NCI-H82 treated with DMSO at 0.1 percent for 48 hours (cell line): ENCODE measurements at regions not wholly inside any gene's neighbourhood (a gene's known extent, or its start where the extent isn't known, plus 50 kb on each side); places are given as distances from the start of the nearest gene placed in this dataset.
A peak's percentile ranks its signal among the peaks of the same experiment; 100 is the strongest.
"Not testable (repeated sequence)": the region's sequence is repeated elsewhere in the genome, so short reads cannot be mapped to it uniquely, and the experiment has no call there.

Source experiments
- DNase-seq: peaks from one replicate; lab custom pipeline; 2025; ENCODE audit not compliant: unreplicated experiment; lab: John Stamatoyannopoulos, UW

DNA sequence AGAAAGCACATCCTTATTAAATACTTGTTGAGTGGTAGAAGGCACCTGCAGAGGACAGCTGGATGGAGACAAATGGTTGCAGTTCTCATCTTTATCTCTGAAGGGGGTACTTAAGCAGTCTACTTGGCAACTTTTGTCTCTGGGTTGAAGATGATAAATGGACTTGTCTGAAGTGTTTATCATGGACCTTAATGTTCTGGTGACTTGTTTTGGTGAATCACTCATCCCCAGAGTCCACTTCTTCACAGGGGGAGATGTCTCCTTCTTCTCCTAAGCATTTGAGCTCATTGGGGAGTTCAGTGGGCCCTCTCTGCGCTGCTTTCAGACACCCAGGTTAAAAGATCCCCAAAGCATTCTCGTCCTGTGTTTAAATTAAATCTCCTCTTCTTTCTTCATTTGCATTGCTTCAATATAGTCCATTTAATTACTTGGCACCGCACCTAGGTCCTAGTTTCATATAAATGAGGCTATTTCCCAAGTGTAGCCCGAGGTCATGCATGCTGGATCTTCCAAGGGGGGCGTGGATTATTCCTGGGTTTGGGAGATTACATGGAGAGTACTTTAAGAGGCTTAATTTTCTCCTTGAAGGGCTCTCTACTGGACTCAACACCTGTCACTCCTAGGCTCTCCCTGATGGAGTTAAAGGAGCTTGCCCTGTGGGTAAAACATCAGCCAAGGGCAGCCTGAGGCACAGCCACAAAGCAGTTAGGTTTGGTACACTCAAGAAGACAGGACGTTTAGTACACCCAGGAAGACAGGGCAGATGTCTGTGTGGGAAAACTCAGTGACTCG is 239.3 kb upstream of the C2CD4B start:
- DNase-seq: peak; percentile 99

DNA sequence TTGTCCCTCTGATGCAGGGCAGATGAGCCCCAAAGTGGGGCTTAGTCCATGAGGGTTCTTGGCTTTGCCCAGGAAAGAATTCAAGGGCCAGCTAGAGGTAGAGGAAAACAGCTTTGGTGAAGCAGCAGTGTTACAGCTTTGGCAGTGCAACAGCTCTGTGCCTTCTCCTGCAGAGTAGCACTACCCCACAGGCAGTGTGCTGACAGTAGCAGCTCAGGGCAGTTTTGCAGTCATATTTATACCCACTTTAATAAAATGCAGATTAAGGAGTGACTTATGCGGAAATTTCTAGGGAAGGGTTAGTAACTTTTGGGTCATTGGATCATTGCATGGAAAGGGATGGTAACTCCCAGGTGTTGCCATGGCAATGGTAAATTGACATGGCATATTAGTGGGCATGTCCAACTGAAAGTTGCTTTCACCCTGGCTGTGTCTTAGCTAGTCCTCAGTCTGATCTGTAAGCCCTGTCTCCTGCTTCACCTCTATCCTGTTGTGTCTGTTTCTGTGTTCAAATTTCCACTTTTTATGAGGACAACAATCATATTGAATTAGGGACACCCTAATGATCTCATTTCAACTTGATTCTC is 241.3 kb upstream of the C2CD4B start:
- DNase-seq: no peak

DNA sequence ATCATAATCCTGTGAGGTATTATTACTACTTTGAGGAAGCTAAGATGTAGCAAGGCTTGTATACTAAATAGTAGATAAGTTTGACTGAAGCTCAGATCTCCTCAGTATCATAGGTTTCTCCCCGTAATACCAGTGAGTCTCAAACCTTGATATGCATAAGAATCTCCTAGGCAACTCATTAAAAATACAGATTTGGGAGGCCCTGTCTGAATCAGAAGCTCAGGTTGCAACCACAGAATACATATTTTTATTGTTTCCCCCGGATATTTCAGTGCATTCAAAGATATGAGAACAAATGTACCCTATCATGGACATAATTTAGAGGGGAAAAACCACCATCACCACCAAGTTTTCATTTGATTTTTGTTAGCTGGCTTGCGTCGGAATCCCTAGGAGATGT is 242.1 kb upstream of the C2CD4B start:
- no peak for DNase-seq

DNA sequence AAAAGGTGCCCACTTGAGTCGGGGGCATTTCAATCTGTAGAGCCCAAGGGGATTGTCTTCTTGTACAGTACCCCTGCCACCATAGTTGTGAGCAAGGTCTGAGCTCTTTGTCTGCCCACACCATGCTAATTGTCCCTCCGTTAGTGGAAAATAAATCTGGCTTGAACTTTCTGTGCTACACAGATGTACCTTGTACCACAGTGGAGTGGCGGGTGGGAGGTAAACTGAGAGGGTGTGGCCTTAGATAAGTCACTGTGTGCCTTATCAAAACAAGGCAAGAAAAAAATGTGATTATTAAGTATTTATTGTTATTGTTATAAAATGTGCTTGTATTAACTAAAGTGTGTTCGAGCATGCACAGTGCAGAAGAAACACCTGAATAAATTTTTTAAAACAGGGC is 242.9 kb upstream of the C2CD4B start:
- no peak for DNase-seq

DNA sequence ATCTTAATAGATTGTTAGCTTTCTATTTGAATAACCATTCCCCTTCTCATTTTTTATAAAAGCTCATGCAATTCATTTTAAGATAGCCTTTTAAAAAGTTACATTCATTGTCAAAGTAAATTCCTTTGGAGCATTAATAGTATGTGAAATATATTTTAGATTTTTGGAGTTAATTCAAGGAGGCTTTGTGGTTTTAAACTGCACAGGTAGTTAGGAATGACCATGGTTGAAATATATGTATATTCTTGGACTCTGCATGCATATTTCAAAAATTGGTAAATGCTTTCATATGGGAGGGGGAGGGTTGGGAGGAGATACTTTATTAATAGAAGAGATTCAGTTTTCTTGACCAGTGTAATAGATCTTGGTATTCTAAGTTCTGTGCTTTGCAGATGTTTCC is 244.4 kb upstream of the C2CD4B start:
- no peak for DNase-seq

DNA sequence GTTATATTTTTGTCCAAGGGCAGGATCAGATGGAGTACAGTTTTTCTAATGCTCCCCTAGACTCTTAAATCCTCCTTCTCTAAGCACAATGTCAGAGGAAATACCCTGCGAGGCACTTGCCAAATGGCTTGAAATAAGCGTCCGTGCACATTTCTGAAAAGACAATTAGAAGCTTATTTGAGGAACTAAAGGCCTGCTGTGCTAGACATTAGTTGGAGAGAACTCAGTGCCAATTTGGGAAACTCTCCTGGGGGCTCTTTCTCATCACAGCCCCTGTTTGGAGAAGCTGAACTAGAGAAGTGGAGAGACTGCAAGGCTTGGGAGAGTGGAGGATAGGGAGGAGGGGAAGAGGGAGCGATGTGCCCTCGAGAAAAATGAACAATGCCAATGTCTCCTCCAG is 247.6 kb upstream of the C2CD4B start:
- no peak for DNase-seq

DNA sequence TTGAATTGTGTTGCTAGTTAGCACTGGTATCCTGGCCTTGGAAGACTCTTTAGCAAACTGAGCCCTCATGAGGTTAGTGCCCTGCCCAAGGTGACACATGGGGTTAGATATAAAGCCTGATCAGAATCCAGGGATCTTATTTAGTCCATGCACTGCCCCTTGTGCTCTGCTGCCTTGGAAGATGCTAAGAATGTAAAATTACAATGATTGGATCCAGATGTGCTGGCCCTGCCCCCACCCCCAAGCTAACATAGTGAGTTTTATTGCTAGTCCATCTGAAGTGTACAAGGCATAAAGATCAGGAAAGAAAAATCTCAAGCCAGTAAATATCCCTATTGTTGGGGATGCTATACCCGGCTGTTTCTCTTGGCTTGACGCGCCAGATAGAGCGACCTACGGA is 248.1 kb upstream of the C2CD4B start:
- DNase-seq: no peak

DNA sequence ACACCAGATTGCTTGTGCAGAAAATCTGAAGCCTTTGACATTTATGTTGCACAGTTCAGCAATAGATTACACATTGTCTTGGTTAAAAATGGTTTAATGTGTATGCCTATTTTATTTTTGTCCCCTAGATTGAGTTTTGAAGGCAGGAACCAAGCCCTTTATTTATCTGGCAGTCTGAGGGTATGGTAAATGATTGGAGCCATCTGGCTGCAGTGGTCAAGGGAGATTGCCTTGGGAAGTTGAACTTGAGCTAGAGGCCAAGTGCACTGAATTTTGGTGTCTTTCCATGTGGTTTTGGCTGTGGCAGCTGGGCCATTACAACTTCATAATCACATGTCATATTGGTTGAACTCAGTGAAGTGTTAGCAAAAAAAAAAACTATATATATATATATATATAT is 248.7 kb upstream of the C2CD4B start:
- DNase-seq: no peak

DNA sequence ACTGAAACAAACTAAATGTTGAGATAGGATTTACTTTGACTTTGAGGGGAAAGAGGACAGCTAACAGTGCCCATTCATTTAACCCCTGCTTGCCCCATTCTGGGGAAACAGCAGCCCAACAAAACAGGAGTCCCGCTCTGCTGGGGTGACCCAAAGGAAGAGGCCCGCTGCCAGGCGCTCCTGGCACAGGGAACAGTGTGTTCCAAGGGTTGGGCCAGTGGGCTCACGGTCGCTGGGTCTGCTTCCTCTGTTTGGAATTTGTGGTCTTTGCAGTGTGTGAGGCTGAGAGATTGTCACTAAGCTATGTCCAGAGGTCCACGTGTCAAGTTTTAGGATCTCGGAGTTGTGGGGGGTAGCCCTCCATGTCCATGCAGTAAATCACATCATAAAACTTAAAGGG is 250.4 kb upstream of the C2CD4B start:
- no peak for DNase-seq

DNA sequence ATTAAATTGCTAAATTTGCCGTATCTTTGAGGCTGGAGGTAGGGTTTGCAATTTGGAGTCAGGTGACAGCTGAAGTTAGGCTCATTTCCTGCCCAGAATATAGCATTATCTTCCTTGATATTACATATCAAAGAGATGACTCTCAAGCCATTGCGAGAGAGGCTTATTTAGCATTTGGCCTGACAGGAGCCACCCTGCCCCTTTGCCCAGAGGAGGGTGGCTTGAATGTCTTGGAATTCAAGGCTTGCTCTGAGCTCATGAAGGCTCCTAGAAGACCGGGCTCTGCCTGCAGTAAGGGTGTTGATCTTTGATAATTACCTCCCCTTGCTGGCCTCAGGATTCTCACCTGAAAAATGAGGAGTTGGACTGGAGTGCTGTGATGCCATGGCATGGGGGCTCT is 251.4 kb upstream of the C2CD4B start:
- DNase-seq: no peak

DNA sequence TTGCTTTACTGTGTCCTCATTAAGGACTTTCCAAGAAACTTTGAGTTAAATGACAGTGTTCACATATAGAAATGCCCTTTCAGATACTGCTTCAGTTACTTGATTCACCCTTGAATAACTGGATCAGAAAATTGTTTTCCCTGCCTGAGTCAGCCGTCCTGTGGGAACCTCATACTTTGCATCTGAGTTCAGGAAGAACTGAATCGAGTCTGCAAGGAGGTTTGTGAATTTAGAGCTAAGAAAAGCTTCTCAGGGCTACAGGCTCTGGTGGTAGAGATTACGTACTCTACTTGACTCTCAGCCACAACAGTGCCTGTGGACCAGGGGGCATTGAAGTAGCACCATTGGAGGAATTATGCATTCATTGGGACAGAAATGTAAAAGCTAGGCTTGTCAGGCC is 252.4 kb upstream of the C2CD4B start:
- DNase-seq: no peak

DNA sequence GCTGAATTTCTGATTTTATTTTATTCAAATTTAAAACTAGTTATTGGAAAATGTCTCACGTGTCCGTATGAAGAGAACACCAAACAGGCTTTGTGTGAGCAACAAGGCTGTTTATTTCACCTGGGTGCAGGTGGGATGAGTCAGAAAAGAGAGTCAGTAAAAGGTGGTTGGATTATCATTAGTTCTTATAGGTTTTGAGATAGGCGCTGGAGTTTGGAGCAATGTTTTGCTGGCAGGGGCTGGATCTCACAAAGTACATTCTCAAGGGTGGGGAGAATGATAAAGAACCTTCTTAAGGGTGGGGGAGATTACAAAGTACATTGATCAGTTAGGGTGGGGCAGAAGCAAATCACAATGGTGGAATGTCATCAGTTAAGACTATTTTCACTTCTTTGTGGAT is 253.4 kb upstream of the C2CD4B start:
- DNase-seq: not testable (repeated sequence)

DNA sequence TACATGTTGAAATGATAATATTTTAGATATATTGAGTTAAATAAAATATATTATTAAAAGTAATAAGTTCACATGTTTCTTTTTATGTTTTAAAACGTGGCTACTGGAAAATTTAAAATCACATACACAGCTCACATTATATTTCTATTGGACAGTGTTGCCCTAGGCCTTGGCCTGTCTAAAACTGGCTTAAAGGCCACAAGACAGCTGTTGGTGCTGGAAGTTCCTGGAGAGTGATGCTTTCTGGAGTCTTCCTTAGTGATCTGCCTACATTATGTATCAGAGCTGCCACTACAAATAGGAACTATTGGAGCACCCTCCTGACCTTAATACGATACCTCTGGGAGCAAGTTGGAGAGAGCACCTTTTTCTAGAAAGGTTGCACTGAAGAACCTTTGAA is 254.1 kb upstream of the C2CD4B start:
- DNase-seq: no peak

DNA sequence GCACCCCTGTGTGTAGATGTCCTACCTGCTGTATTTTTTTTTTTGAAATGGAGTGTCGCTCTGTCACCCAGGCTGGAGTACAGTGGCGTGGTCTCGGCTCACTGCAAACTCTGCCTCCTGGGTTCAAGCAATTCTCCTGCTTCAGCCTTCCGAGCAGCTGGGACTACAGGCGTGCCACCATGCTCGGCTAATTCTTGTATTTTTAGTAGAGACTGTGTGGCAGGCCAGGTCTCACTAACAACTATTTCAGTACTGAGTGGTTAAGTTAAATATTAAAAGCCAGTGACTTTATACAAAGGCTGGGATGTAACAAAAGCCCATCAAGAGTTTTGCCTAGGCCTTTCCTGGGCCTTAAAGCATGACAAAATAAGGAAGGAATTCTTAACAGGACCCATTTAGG is 255.3 kb upstream of the C2CD4B start:
- DNase-seq: not testable (repeated sequence)

DNA sequence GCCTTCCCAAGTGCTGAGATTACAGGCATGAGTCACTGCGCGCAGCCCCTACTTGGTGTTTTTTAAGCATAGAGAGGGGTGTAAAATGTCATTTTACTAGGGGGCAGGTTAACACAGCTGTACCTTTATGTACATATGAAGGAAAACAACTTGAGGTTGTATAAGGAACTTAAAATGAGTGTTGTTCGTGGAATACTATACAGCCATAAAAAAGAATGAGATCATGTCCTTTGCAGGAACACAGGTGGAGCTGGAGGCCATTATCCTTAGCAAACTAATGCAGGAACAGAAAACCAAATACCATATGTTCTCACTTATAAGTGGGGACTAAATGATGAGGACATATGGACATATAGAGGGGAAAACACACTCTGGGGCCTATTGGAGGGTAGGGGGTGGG is 256.2 kb upstream of the C2CD4B start:
- DNase-seq: no peak

DNA sequence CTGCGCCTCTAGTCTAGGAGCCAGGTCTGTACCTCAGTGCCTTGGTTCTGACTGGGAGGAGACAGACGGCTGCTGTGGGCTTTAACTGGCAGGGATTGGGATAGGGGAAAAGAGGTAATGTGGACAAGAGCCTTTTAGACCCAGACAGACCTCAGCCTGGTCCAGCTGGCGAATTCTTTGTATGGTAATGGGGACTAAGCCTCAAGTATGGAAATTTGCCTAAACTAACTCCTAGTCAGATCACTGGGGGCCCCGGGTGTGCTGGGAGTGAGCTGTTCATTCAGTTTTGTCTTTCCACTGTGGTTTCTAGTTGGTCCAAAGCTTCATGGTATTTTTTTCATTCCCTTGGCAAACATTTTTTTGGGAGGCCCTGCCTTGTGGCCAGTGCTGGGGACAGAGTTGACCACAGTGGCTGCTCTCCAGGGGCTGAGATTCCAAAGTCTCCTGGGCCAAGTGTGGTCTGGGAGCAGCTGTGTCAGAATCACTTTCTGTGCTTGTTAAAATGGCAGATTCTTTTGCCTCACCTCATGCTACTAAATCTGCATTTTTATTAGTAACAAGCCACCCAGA is 261.4 kb upstream of the C2CD4B start:
- DNase-seq: no peak

DNA sequence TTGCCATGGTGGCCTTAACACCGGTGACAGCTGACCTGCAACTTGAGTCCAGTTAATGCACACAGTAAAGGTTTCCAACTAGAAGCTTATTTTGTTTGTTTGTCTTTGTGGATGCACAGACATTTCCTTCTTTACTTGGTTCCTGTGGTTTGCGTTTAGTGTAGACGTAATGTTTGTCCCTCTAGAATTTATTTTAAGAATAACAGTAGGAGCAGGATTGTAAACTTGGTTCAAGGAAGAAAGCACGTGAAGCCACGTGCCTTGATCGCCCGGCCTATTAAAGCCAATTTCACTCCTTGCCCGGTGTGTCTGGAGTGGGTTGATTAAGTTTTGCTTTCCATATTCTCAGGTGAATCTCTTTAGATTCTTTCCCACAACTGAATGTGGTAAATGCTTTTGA is 263.2 kb upstream of the C2CD4B start:
- no peak for DNase-seq

DNA sequence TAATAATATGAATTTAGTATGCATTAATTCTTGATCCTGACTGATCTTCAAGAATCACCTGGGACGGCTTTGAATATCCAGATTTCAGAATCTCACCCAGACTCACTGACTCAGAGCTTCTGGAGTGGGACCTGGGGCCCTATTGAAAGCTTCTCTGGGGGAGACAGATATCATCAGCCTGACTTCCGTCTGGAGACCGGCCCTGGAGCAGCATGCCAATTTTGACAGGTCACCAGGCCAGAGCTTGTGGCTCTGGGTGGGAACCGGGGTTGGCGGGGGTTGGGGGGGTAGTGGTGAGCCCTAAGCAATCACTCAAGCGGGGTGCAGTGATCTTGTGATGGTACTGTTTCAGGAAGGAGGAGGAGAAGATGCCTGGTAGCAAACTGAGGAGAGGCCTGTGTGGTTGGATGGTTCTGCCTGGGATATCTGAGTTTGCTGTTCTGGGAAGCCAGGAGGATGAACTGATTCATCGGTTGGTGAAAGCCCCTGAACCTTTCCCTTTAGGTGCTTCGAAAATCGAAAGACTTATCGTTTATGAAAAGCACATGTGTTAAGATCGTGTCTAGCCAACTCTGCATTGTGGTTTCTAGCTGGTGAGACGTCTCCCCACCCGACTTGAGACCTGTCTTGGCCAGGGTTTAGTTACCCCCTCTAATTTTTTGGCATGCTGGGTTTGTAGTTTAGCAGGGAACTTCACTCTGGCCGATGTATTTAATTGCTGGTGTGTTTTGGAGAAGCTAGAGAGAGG is 263.9 kb upstream of the C2CD4B start:
- DNase-seq: no peak

DNA sequence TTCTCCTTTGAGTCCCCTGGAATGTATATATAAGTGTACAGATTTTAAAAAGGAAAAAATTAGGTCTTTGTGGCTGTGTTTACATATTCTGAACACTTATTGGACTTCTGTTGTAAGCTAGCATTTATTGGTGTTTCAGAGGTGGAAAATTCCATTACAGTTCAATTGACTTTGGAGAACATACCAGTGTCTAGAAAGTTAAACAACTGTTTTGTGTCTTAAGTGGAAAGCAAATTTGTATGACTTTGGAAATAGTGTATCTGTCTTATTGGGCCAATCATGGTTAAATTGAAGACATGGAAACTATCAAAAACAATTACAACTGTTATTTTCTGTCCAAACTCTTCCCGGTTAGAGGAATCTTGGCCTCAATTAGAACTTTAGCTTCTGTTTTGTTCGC is 265.0 kb upstream of the C2CD4B start:
- DNase-seq: no peak

DNA sequence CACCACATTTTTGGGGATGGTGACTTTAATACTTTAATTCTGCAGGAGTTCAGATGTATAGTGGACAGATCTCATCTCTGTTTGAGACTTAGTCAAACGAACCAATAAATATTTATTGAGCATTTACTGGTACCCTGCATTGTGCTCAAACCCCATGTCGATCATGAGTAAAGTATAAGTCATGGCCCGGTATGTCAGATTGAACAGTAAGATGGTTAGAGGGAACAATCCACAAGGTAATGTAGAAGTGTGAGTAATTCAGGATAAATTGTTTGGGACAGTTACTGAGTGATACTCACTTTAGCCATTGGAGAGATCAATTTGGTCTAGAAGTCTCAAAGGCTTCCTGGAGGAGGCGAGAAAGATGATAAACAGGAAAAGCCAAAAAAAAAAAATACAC is 265.5 kb upstream of the C2CD4B start:
- no peak for DNase-seq

DNA sequence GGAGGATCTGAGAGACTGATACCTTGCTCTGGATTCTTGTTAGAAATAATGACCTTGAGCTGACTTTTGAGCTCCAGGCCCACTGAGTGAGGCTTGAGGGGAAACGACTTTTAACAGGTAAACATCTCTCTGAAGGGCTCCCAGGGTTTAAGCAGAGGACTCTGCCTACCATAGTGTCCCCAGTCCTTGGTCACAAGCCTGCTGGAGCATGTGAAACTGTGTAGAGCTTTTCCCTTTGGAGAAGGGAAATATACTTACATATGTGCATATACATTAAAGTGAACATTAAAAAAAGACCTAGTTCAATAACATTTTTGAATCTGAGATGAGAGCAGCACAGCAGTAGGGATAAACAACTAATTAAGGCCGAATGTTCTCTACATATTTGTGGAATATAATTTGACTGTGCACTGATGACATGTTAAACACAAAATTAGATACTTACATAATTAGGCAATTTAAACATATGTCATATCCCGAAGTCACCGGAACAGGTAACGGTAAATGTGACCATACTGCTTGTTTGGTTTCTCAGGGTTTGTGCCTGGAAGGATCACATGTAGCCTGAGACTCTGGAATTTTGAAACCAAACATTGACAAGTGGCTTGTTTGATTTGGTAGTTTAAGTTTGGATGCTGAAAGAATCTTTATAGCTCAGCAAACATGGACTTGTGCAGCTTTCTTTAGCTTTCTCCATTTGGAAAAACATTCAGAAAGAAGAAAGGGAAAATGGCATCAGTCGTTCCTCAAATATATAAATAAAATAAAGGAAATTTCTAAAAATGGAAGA is 266.1 kb upstream of the C2CD4B start:
- no peak for DNase-seq
